BJ (cell line): ENCODE measurements at regions not wholly inside any gene's neighbourhood (a gene's known extent, or its start where the extent isn't known, plus 50 kb on each side); places are given as distances from the start of the nearest gene placed in this dataset.

ENCODE experiments used
- CTCF ChIA-PET: fragments of 350-600 bp; formaldehyde crosslinking; extraction: SDS; loops from one replicate; lab custom pipeline; 2021; ENCODE audit warnings: antibody characterized with exemption, inconsistent platforms; lab: Yijun Ruan, JAX
- POLR2A ChIA-PET: fragments of 300-600 bp; sonication (Branson Sonifier 250); formaldehyde crosslinking; extraction: SDS; loops from one replicate; lab custom pipeline; 2021; ENCODE audit warnings: antibody characterized with exemption; lab: Charles Lee
- DNase-seq: peaks from one replicate; pipeline ENCODE4 v3.0.0-alpha.2; 2011; ENCODE audit warnings: low read depth
- H3K27me3 ChIP-seq: 2 replicates; pipeline ENCODE4 v1.6.0; 2011; ENCODE audit warnings: low read length; ENCODE audit not compliant: control insufficient read depth, insufficient read depth
- H3K36me3 ChIP-seq: 2 replicates; pipeline ENCODE4 v1.5.1; 2011; ENCODE audit warnings: low read length; ENCODE audit not compliant: control insufficient read depth, insufficient read depth
- H3K4me3 ChIP-seq: 2 replicates; pipeline ENCODE4 v1.5.1; 2011; ENCODE audit warnings: low read depth, mild to moderate bottlenecking, control low read depth, low read length
- TF ChIP-seq, protein P1 (sequence below): IDR thresholded peaks from 2 replicates; pipeline ENCODE4 v1.5.1; 2011; ENCODE audit warnings: low read depth, mild to moderate bottlenecking, control low read depth, inconsistent platforms, low read length, moderate library complexity; ENCODE audit not compliant: insufficient read depth

DNA sequence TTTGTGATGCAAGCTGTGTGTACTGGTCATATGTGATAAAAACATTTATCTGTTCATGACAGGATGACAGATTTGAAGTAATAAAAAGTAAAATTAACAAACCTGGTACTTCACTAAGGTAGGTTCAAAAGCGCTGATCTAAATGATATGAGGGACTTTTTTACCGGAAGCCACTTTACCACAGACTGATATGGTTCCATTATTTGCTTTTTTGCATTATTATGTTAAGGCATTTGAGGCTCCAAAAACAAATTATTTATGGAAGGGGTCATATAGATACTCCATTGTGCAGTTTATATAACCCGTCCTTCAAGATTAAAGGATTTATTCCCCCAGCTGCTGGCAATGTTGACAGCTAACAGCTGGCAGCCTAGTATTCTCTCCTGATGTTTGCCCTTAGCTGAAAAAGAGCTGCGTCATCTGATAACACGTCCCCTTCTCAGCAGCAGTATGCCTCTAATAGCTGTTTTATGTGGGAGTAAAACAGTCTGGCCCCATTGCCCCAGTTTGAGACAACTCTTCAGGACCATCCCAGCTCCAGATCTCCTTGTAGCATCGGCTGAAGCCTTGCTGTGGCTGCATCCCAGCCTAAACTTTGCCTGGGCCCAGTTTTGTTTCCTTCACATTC, 84.8 kb upstream of the XIRP2 start:
- H3K36me3 ChIP-seq, result no peaks in the 10 kb centered on the region
- CTCF ChIA-PET, result interaction anchor here (1.2 kb wide), 1 partner anchor 13 kb away, joined by 3 read pairs; no protein-coding TSS in a partner anchor
- TF ChIP-seq, protein P1, sequence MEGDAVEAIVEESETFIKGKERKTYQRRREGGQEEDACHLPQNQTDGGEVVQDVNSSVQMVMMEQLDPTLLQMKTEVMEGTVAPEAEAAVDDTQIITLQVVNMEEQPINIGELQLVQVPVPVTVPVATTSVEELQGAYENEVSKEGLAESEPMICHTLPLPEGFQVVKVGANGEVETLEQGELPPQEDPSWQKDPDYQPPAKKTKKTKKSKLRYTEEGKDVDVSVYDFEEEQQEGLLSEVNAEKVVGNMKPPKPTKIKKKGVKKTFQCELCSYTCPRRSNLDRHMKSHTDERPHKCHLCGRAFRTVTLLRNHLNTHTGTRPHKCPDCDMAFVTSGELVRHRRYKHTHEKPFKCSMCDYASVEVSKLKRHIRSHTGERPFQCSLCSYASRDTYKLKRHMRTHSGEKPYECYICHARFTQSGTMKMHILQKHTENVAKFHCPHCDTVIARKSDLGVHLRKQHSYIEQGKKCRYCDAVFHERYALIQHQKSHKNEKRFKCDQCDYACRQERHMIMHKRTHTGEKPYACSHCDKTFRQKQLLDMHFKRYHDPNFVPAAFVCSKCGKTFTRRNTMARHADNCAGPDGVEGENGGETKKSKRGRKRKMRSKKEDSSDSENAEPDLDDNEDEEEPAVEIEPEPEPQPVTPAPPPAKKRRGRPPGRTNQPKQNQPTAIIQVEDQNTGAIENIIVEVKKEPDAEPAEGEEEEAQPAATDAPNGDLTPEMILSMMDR, result no peak
- no peak overlapping the region for H3K4me3 ChIP-seq
- DNase-seq, result no peak
- H3K27me3 ChIP-seq, result no peaks in the 10 kb centered on the region
- POLR2A ChIA-PET, result no interaction called here

DNA sequence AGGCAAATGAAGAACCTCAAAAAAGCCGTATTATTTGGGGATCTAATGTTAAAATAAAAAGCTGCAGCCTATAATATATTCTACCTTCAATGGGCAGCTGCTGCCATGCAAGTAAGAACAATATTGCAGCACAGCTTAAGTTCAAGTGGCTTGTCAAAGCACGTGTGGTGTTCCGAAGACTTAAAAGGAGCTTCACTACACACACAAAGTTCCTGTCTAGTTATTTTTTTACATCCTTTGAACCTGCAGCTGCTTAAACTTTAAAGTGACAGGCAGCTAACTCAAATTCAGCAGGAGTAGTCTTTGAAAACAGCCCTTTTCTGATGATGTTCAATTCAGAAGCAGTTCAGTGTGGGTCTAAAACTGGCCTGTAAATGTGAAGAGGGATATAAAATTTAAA, 85.8 kb upstream of the XIRP2 start:
- DNase-seq, result no peak
- Histone ChIP-seq H3K27me3 (no peaks in the 10 kb centered on the region), H3K4me3 (no peak overlapping the region), H3K36me3 (no peaks in the 10 kb centered on the region)
- TF ChIP-seq, protein P1, result no peak
- ChIA-PET POLR2A (no interaction called here), CTCF (interaction anchor here (0.5 kb wide), 1 partner anchor 263 kb away, joined by 3 read pairs; no protein-coding TSS in a partner anchor)

DNA sequence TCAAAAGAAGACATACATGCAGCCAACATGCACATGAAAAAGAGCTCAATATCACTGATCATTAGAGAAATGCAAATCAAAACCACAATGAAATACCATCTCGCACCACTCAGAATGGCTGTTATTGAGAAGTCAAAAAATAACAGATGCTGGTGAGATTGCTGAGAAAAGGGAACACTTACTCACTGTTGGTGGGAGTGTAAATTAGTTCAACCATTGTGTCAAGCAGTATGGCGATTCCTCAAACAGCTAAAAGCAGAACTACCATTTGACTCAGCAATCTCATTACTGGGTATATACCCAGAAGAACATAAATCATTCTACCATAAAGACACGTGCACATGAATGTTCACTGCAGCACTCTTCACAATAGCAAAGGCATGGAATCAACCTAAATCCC, 95.5 kb upstream of the XIRP2 start:
- ChIA-PET CTCF (no interaction called here), POLR2A (no interaction called here)
- Histone ChIP-seq H3K36me3 (no peaks in the 10 kb centered on the region), H3K27me3 (no peaks in the 10 kb centered on the region), H3K4me3 (no peak overlapping the region)
- TF ChIP-seq, protein P1, result no peak
- DNase-seq, result no peak

DNA sequence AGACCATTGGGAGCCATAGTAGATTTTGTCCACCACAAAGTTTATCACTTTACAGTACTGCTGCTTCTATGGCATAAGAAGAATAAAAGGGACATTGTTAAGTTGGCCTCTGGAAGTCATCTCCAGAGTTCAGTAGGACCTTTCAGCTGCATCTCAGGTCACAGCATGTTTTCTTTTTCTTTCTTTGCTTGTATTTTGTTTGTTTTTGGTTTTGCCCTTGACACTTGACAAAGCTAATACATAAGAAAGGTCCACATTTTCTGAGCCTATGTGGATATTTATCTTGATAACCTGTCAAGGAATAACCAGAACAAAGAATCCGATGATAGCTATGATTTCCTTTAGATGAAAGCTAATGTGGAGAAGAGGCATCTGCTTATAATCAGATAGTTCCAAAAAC, 101.6 kb upstream of the XIRP2 start:
- no peak overlapping the region for H3K4me3 ChIP-seq
- ChIA-PET CTCF (no interaction called here), POLR2A (no interaction called here)
- TF ChIP-seq, protein P1, result no peak
- no peaks in the 10 kb centered on the region for H3K27me3 ChIP-seq
- no peaks in the 10 kb centered on the region for H3K36me3 ChIP-seq
- no peak for DNase-seq

DNA sequence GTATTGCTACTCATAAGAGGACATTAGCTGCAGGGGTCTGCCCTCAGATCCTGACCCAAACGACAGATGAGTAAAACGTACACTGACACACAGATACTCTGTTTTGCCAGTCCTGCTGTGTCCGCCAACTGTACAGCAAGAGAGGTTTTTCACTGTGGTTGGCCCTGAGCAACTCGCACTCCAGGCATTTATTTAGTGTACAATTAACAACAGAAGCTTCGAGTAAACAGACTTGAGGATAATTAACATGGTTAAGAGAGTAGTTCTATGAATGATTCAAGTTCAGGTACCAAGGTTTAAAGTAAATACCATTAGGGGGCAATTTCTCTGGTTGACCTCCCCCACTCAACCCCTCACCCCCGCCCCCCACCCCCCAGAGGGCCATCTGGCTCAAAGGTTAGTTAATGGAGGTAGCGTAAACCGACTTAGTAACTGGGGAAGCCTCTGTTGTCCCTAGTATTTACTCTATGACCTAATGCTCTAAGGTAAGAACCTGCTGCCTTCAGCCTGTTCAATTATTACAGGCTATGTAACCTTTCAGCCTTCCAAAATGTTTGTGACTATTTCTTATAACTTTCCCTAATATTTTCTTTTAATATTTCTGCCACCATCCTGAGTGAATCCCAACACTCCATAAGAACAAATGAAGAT, 103.9 kb upstream of the XIRP2 start:
- Histone ChIP-seq H3K36me3 (no peaks in the 10 kb centered on the region), H3K4me3 (no peak overlapping the region), H3K27me3 (no peaks in the 10 kb centered on the region)
- ChIA-PET POLR2A (no interaction called here), CTCF (no interaction called here)
- TF ChIP-seq, protein P1, result no peak
- no peak for DNase-seq
